T-helper 1 cell (primary cell): ENCODE measurements at regions not wholly inside any gene's neighbourhood (a gene's known extent, or its start where the extent isn't known, plus 50 kb on each side); places are given as distances from the start of the nearest gene placed in this dataset.

Experiments used
- DNase-seq, 5 donors: peaks; one replicate each; pipeline ENCODE4 v3.0.0-alpha.2; 2012 to 2020

DNA sequence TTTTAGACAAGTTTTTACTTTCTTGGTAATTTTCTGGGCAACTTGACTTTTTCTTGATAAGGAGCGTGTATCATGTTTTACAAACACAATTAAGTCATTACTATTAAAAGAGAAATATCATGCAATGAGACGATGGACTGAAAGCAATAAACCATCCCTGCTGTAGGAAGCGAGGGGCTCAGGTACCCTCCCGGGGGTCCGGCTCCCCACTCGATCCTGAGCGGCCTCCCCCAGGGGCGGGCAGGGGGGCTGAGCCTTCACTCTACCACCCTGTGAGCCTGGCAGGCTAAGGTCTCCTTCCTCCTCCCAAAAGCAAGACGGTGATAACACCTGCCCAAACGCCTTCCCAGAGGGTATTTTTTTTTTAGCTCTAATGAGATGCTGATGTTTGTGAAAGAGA lies 51.8 kb upstream of the ADGRA1 start:
- no peak for DNase-seq

DNA sequence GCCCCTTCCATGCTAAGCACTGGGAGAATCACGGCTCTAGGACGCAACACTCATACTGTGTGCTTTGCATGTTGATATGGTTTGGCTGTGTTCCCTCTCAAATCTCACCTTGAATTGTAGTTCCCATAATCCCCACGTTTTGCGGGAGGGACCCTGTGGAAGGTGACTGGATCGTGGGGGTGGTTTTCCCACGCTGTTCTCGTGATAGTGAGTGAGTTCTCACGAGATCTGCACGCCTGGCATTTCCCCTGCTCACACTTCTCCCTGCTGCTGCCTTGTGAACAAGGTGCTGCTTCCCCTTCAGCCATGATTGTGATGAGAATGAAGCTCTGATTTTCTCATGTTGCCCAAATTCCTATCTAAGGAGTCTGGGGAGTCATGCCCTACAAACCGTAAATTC lies 53.0 kb upstream of the ADGRA1 start:
- no peak for DNase-seq

DNA sequence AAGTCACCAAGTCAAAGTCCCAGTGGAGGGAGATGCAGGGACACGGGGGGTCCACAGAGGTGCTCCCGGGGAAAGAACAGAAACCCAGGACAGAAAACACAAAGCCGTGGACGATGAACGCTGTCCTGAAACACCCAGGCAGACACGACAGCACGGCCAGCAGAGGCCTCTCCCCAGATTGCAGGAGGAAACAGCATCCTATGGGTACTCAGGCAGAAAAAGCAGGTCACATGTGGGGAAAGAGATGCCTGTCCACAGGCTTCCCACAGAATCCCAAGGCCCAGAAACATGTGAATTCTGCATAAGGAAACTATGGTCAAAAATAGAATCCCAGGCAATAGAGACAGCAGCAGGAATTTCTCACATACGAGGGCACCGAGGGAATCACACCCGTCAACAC lies 53.6 kb upstream of the ADGRA1 start:
- DNase-seq: no peak

DNA sequence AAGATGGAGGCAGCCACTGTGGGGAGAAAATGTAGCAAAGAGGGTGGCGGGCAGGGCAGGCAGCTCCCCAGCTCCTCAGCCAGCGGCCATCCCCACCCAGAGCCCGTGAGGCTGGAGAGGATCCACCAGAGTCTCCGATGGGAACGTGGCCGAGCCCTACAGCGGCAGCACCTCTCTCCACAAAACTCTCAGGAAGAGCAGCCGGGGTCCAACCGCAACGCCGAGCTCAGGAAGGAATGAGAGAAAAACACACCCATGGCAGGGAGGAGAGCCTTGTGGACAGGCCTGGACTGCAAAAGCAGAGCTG lies 54.0 kb upstream of the ADGRA1 start:
- no peak for DNase-seq

DNA sequence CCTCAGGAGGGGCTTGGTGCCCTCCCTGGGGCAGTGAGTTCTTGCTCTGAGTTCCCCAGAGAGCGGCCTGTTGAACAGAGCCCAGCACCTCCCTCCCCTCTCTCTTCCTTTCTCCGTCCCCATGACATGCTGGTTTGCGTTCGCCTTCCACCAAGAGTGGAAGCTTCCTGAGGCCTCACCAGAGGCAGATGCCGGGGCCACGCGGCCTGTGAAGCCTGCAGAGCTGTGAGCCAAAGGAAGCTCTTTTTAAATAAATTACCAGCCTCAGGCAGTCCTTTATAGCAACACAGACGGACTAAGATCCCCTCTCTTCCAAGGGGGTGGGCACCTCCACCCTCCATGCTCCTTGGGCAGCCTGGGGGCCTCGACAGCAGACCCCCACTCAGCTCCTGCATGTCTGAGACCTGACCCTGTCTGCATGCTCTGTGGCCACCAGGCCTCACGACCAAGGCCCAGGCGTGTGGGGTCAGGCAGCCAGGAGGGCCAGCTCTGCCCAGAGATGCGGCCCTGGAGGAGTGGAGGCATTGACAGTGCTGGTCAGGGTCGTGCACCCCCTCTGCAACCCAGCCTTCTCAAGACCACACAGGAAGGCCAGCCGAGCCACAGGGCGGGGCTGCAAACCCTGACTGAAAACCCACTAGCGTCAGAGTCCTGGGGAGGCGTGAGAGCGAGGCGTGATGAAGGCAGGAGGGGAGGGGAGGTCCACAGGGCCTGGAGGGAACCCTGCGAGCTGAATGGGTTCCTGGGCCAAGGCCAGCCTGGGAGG lies 54.6 kb upstream of the ADGRA1 start:
- DNase-seq: no peak

DNA sequence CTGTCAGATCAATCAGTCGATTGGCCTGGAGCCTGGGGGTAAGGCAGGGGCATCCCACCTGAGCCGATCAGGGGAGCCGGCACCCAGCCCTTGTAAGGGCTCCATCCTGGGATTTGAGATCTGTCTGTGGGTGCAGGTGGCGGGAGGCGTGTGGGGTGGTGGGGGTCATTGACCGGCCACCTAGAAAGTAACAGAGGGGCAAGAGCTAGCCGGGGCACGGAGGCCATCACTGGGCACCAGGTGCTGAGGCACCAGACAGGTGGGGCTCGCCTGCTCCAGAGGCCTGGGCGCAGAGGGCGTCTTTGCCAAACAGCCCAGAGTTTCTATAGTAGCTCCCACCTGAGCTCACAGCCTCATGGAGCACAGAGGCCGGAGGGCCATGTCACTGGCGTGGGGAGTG lies 55.5 kb upstream of the ADGRA1 start:
- no peak for DNase-seq

DNA sequence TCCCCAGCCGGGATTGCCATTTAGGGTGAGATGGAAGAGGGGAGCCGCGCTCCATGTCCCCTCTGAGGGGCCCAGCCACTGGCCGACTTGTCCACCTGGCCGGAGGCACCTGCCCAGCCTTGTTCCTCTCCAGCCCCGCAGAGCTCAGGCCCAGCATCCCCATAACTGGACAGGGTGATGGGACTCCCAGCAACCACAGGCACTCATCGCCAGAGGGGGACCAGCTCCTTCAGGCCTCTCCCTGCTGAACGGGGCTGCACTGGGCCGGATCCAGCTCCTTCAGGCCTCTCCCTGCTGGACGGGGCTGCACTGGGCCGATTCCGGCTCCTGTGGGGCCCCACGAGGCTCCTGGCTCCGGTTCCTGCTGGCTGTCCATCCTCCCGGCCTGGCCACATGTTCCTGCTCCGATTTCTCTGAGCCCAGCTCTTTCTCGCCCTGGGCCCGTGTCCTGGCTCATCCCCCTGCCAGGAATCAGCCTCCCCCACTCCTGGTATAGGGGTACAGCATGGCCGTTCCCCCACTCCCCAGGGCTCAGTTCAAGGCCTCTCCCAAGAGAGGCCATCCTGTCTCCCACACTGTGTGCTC lies 56.1 kb upstream of the ADGRA1 start:
- no peak for DNase-seq

DNA sequence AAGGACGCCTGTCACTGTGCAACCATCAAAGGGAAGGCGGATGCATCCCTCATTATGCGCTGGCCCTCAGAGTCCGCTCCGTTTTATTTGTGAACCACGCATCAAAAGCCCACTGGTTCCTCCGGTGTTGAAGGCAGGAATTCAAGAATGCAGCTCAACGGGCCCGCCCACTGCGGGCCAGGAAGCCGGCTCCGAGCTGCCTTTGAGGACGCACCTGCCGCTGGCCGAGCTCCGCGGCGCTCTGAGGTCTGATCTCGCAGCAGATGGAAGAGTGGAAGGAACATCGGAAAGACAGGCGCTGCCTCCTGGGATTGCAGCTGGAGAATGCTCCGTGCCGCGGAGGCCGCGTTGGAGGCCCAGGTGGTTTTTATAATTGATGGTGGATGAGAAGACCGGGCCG lies 56.9 kb upstream of the ADGRA1 start:
- no peak for DNase-seq

DNA sequence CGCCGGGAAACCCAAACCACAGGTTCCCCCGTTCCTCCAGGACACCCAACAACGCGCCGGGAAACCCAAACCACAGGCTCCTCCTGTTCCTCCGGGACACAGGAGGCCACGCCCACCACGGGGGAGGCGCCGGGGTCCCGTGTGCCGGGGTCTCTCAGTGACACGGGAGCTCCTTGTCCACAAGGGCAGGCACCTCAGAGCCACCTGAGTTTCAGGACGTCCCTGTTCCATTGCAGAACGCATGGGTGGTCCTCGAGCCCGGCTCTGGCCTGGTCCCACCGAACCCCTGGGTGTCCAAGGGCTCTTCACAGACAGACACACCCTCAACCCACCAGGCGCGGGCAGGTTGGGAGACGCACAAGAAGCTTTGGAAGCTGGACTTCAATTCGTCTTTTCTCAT lies 57.6 kb upstream of the ADGRA1 start:
- no peak for DNase-seq

DNA sequence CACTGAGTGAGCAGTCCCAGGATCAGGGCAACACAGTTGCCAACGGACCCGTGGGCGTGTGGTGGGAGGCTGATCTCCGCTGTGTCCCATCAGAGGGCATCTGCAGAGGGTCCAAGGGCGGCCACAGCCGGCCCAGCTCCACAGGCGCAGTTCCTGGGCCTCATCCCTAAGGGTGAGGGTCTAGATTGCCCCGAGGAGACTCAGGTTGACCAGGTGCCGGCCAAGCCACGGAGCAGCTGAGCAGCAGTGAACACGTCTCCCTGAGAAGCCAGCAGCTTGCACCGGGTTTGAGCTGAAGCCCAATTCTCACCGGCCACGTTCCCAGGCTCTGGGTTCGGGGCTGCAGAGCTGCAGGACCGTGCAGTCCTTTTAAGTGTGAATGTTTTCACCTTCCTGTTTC lies 58.8 kb upstream of the ADGRA1 start:
- no peak for DNase-seq

DNA sequence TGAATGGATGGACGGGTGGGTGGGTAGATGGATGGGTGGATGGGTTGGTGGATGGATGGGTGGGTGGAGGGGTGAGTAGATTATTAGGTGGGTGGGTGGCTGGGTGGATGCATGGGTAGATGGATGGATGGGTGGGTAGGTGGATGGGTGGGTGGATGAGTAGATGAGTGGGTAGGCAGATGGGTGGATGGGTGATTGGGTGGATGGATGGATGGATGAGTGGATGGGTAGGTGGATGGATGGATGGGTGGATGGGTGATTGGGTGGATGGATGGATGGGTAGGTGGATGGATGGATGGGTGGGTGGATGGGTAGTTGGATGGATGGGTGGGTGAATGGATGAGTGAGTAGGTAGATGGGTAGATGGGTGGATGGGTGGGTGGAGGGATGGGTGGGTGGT lies 59.6 kb upstream of the ADGRA1 start:
- DNase-seq: no peak

DNA sequence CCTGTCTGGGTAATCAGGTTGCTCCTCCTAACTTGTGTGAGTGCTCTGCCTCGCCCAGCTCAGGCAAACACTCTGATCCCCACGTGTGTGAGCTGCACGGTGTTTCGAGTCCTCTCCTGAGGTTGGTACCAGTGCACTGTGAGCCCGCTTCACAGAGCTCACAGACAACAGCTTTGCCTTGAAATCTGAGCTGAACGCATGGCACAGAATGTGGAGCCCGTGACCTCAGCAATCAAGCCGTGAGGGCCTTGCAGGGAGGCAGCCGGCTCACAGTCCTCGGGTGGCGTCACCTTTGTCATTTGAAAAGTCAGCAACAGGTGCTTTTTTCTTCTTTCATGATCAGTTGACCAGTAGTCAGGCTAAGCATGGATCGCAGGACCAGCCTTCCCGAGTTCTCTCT lies 60.2 kb upstream of the ADGRA1 start:
- DNase-seq: no peak

DNA sequence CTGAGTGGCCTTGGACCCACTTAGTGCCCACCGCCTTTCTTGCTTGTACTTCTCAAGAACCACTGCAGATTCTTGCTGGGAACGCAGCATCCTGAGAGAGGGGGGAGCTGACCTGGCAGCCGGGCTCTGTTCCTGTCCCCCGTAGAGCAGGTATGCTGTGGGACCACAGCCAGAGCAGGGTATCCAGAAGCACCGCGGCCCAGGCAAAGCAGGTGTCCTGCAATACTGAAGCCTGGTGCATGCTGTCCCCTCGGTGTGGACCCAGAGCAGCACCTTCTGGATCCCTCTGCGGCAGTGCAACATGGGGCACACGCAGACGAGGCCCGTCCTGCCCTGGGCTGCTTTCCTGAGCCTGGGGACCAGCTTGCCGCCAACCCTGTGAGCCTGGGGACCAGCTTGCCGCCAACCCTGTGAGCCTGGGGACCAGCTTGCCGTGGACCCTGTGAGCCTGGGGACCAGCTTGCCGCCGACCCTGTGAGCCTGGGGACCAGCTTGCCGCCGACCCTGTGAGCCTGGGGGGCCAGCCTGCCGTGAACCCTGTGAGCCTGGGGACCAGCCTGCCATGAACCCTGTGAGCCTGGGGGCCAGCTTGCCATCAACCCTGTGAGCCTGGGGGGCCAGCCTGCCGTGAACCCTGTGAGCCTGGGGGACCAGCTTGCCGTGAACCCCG lies 60.9 kb upstream of the ADGRA1 start:
- DNase-seq: no peak

DNA sequence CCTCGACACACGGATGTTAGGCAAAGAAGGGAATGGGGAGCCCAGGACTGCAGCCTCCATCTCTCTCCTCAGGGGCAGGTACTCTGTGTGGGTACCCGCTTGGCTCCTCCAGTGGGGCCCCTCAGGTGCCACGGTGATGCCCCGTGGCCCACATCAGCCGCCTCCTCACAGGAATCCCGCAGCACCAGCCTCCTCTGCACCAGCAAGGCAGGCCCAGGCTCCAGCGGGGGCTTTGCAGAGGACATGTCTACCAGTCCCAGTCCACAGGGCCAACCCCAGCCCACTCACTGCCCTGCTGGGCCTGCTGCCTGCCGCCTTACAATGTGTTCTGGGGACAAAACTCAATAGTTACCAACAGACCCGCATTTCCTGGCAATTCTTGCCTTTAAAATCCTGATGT lies 61.6 kb upstream of the ADGRA1 start:
- no peak for DNase-seq

DNA sequence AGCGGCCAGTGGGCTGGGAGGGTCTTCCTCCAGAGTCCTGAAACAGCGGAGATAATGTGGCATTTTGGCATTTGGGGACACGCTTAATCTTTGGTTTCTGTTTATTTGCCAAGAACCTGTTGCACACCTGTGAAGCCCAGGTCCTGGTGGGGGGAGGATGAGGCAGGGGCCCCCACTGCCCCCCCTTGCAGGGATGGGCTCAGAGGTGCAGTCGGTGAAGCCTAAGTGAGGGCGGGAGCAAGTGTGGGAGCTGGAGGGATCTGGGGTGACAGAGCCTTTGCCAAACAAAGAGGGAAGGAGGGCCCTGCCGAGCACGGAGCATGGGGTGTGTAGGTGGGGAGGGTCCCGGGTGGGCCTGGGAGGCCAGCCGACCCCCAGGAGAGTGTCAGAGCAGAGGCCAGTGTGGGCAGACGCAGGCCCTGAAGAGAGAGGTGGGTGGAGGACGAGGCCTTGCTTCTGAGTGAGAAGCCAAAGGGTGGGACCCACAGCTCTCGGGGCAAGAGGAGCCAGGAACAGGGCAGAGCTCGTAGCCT lies 62.1 kb upstream of the ADGRA1 start:
- no peak for DNase-seq

DNA sequence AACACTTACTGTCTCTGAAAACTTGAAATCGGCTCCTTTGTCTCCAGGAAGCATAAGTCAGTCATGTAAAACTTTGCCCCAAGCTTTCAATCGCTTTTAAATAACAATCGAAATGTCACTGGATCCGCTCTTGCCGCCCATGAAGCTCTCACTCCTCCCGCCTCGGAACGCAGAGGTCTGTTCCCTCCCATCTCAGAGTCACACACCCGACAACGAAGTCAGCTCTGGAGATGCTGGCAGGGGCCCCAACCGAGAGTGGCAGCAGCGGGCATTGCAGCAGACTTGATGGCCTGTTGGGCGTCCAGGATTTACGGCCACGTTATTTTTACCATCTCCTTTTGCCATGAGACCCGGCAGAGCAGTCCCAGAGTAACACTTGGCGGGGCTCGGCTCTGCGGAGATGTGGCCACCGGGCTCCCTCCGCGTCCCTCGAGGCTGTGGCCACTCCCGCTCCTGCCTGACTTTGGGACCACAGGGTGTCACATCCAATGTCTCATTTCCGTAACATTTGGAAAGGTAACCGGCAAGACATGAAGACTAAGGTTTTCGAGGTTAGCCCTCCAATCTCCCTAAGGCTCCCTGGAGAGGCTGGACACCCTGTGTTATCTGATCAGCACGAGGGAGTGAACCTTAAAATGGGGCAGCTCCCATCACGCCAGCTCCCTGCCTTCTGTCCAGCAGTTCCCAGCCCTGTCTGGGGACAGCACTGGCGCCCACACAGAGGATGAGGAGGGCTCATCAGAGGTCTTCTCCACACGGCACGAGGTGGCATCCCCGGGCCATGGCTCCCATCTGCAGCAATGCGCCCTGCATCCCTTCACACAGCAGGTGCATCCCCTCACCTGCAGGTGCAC lies 62.8 kb upstream of the ADGRA1 start:
- DNase-seq: no peak

DNA sequence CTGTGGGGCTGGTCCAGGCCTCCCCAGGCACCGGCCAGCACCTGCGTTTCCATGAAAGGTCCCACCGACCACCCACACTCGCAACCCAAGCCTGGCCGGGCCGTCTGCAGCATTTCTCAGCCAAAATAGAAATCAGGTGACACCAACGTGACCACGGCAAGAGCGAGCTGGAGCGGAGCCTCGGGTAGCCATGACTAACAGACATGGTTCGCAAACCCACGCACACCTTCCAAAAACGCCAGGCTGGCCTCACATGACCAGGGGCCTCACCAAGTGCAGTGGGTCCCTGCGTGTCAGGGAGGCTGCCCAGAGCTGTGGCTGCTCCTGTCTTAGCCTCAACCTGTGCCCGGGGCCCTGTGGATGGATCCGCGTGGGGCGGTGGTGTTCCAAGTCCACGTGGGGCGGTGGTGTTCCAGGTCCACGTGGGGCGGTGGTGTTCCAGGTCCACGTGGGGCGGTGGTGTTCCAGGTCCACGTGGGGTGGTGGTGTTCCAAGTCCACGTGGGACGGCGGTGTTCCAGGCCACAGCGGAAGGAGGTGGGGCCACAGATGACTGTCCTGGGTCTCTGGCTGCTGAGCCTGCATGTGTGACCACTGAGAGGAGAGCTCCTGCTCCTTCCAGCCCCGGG lies 64.4 kb upstream of the ADGRA1 start:
- DNase-seq: no peak

DNA sequence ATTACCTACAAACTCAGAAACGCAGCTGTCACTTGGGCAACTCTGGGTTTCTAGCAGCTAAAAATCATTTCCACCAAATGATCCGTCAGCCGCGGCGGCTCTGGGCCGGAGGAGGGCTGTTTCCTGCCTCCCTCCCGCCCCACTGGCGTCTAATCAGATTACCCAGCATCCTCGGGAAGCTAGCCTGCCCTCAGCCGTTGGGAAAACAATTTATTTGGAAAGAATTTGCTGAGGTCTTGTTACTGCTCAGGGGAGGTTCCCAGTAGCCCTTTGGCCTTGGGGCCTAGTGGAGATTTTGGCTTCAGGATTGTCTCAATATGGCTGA lies 65.0 kb upstream of the ADGRA1 start:
- DNase-seq: no peak

DNA sequence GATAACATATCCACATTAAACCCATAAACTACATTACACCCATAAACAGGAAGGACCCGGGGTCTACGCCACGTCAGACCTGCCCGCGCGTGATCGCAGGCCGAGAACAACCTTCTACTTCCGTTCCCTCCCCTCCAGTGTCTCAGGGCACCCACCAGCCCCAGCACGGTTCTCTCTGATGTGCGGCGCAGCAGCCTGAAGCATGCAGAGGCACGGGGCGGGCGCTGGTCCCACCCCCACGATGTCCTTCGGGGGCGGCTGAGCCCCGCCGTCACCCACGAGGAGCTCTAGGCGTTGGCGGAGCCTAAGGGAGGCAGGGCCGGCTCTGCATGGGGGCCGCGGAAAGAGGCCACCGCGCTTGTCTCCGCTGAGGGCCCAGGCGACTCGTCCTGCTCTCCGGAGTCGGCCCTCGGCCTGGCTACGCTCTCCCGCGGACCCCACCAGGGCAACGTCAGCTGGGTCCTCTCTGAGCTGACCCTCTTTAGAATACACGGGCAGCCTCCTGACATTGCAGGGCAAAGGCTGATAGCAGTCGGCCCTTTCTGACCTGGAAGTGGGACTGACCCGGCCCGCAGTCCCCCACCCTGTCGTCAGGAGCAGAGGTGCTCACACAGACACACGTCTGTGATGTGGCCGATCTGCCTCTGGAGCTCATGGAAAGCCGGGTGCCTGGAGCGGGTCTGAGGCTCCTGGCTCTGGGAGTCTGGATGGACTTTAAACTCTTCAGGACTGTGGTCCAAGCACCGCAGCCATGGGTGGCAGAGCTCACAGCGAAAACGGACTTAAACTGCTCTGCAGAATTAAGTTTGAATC lies 65.6 kb upstream of the ADGRA1 start:
- DNase-seq: no peak

DNA sequence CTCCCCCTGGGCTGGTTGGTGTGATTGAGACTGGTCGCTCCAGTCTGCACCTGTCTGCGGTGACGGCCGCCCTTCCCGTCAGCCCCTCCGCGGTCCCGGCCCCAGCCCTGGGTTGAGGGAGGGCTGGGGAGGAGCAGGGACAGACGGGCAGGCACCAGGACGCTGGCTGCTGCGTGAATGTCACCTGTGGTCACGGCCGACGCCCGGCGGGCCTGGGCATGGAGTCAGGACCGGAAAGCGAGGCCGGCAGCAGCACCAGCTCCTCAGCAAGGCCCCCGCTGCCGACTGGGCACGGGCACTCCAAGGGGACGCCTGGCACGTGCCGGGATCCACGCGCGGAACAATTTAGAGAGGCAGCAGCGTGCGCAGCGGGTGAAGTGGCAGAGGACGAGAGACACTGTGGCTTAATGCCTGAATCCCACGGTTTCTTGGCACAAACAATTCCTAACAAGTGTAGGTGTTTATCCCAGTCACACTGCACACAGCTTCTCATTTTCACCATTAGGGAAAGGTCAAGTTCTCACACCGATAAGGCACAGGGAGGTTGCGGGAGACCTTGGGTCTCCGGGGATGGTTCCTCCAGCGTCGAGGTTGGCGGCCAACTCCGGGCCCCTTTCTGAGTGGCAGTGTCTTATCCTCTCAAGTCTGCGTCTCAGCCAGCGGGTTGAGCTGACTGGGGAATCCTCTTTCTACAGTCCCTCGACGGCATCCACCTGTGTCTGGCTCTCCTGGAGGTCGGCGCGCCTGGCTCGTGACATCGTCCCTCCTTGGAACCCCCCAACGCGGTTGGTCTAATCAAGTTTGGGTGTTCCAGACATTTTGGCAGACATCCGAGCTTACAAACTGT lies 66.4 kb upstream of the ADGRA1 start:
- no peak for DNase-seq

DNA sequence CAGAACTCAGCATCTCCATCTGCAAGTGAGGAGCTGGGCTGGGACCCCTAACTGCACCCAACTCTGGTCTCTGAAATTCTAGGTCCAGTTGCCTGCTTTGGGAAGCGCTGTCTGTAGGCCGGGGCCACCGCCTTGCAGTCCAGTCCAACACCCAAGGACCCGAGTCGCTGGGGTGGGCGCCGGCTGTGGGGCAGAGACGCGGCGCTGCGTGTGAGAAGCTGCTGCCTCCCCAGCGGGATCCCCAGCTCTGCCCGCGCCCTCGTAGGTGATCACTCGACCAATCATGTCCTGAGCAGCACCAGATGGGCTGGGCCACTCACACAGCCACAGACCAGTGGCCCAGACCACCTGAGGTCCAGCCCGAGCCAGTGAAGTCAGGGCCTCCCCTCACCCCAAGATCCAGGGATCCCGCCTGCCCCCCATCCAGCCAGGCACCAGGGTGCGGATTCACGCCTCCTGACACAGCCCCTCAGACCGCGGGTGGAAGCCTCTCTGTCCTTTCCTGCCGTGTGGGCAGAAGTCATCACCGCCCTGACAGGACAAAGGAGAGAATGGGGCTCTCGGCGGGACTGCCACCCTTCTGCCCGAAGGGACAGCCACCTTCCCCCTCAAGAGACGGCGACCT lies 67.4 kb upstream of the ADGRA1 start:
- DNase-seq: no peak
